ENCODE measurements at regions not wholly inside any gene's neighbourhood (a gene's known extent, or its start where the extent isn't known, plus 50 kb on each side); places are given as distances from the start of the nearest gene placed in this dataset.
"Not testable (repeated sequence)": the region's sequence is repeated elsewhere in the genome, so short reads cannot be mapped to it uniquely, and the experiment has no call there.

GRCh38 chr13:43946281-43946680, 66.6 kb downstream of the LACC1 start:
- H3K9me3 ChIP-seq (ENCODE audit: control insufficient read depth in 2 of 2, low read length in 2 of 2), result no peaks in the 10 kb centered on the region
- H3K36me3 ChIP-seq (ENCODE audit: control insufficient read depth in 2 of 2, insufficient read depth in 2 of 2, low read length in 2 of 2), result no peaks in the 10 kb centered on the region
- no peaks in the 10 kb centered on the region for H3K27me3 ChIP-seq (ENCODE audit: control insufficient read depth in 2 of 2, insufficient read depth in 2 of 2, low read length in 2 of 2)
- H3K4me3 ChIP-seq (ENCODE audit: low read length in 2 of 2), result no peak overlapping the region
- no peak overlapping the region for H3K27ac ChIP-seq (ENCODE audit: low read depth in 2 of 2, low read length in 2 of 2)
- no peaks in the 10 kb centered on the region for H3K4me1 ChIP-seq (ENCODE audit: control insufficient read depth in 2 of 2, insufficient read depth in 2 of 2, low read length in 2 of 2)
- no peak overlapping the region for H3K9ac ChIP-seq (ENCODE audit: low read depth in 1 of 2, low read length in 2 of 2)

GRCh38 chr13:43947897-43948458, 68.3 kb downstream of the LACC1 start:
- no peaks in the 10 kb centered on the region for H3K9me3 ChIP-seq (ENCODE audit: control insufficient read depth in 2 of 2, low read length in 2 of 2)
- H3K4me1 ChIP-seq (ENCODE audit: control insufficient read depth in 2 of 2, insufficient read depth in 2 of 2, low read length in 2 of 2), result no peaks in the 10 kb centered on the region
- no peak overlapping the region for H3K9ac ChIP-seq (ENCODE audit: low read depth in 1 of 2, low read length in 2 of 2)
- H3K27ac ChIP-seq (ENCODE audit: low read depth in 2 of 2, low read length in 2 of 2), result no peak overlapping the region
- H3K27me3 ChIP-seq (ENCODE audit: control insufficient read depth in 2 of 2, insufficient read depth in 2 of 2, low read length in 2 of 2), result no peaks in the 10 kb centered on the region
- H3K36me3 ChIP-seq (ENCODE audit: control insufficient read depth in 2 of 2, insufficient read depth in 2 of 2, low read length in 2 of 2), result no peaks in the 10 kb centered on the region
- no peak overlapping the region for H3K4me3 ChIP-seq (ENCODE audit: low read length in 2 of 2)

- Histone ChIP-seq H3K4me1 (ENCODE audit: control insufficient read depth in 2 of 2, insufficient read depth in 2 of 2, low read length in 2 of 2) (no peaks in the 10 kb centered on the region), H3K36me3 (ENCODE audit: control insufficient read depth in 2 of 2, insufficient read depth in 2 of 2, low read length in 2 of 2) (no peaks in the 10 kb centered on the region), H3K27ac (ENCODE audit: low read depth in 2 of 2, low read length in 2 of 2) (no peak overlapping the region)
These were observed 73.7 kb downstream of the LACC1 start for GRCh38 chr13:43953370-43953769.

GRCh38 chr13:43956975-43957374, 77.3 kb downstream of the LACC1 start:
- H3K9me3 ChIP-seq (ENCODE audit: control insufficient read depth in 2 of 2, low read length in 2 of 2); H3K27me3 ChIP-seq (ENCODE audit: control insufficient read depth in 2 of 2, insufficient read depth in 2 of 2, low read length in 2 of 2); H3K4me3 ChIP-seq (ENCODE audit: low read length in 2 of 2); H3K27ac ChIP-seq (ENCODE audit: low read depth in 2 of 2, low read length in 2 of 2); H3K4me1 ChIP-seq (ENCODE audit: control insufficient read depth in 2 of 2, insufficient read depth in 2 of 2, low read length in 2 of 2); H3K9ac ChIP-seq (ENCODE audit: low read depth in 1 of 2, low read length in 2 of 2); H3K36me3 ChIP-seq (ENCODE audit: control insufficient read depth in 2 of 2, insufficient read depth in 2 of 2, low read length in 2 of 2): not testable (repeated sequence)

More at GRCh38 chr13:43953370-43953769, 73.7 kb downstream of the LACC1 start:
- Histone ChIP-seq H3K4me3 (ENCODE audit: low read length in 2 of 2) (no peak overlapping the region), H3K27me3 (ENCODE audit: control insufficient read depth in 2 of 2, insufficient read depth in 2 of 2, low read length in 2 of 2) (no peaks in the 10 kb centered on the region), H3K9ac (ENCODE audit: low read depth in 1 of 2, low read length in 2 of 2) (no peak overlapping the region), H3K9me3 (ENCODE audit: control insufficient read depth in 2 of 2, low read length in 2 of 2) (no peaks in the 10 kb centered on the region)

- Histone ChIP-seq H3K27ac (ENCODE audit: low read depth in 2 of 2, low read length in 2 of 2) (no peak overlapping the region), H3K36me3 (ENCODE audit: control insufficient read depth in 2 of 2, insufficient read depth in 2 of 2, low read length in 2 of 2) (no peaks in the 10 kb centered on the region), H3K9me3 (ENCODE audit: control insufficient read depth in 2 of 2, low read length in 2 of 2) (no peaks in the 10 kb centered on the region), H3K4me1 (ENCODE audit: control insufficient read depth in 2 of 2, insufficient read depth in 2 of 2, low read length in 2 of 2) (no peaks in the 10 kb centered on the region), H3K27me3 (ENCODE audit: control insufficient read depth in 2 of 2, insufficient read depth in 2 of 2, low read length in 2 of 2) (no peaks in the 10 kb centered on the region), H3K4me3 (ENCODE audit: low read length in 2 of 2) (no peak overlapping the region), H3K9ac (ENCODE audit: low read depth in 1 of 2, low read length in 2 of 2) (no peak overlapping the region)
These were observed 79.6 kb downstream of the LACC1 start for GRCh38 chr13:43959291-43959690.

GRCh38 chr13:43961909-43962308, 82.2 kb downstream of the LACC1 start:
- no peaks in the 10 kb centered on the region for H3K36me3 ChIP-seq (ENCODE audit: control insufficient read depth in 2 of 2, insufficient read depth in 2 of 2, low read length in 2 of 2)
- H3K9ac ChIP-seq (ENCODE audit: low read depth in 1 of 2, low read length in 2 of 2), result no peak overlapping the region
- H3K9me3 ChIP-seq (ENCODE audit: control insufficient read depth in 2 of 2, low read length in 2 of 2), result no peaks in the 10 kb centered on the region
- no peaks in the 10 kb centered on the region for H3K4me1 ChIP-seq (ENCODE audit: control insufficient read depth in 2 of 2, insufficient read depth in 2 of 2, low read length in 2 of 2)
- H3K4me3 ChIP-seq (ENCODE audit: low read length in 2 of 2), result no peak overlapping the region
- H3K27ac ChIP-seq (ENCODE audit: low read depth in 2 of 2, low read length in 2 of 2), result no peak overlapping the region
- no peaks in the 10 kb centered on the region for H3K27me3 ChIP-seq (ENCODE audit: control insufficient read depth in 2 of 2, insufficient read depth in 2 of 2, low read length in 2 of 2)

- H3K9me3 ChIP-seq (ENCODE audit: control insufficient read depth in 2 of 2, low read length in 2 of 2), result no peaks in the 10 kb centered on the region
- H3K4me1 ChIP-seq (ENCODE audit: control insufficient read depth in 2 of 2, insufficient read depth in 2 of 2, low read length in 2 of 2), result no peaks in the 10 kb centered on the region
- no peaks in the 10 kb centered on the region for H3K27me3 ChIP-seq (ENCODE audit: control insufficient read depth in 2 of 2, insufficient read depth in 2 of 2, low read length in 2 of 2)
- no peak overlapping the region for H3K9ac ChIP-seq (ENCODE audit: low read depth in 1 of 2, low read length in 2 of 2)
- H3K36me3 ChIP-seq (ENCODE audit: control insufficient read depth in 2 of 2, insufficient read depth in 2 of 2, low read length in 2 of 2), result no peaks in the 10 kb centered on the region
- H3K4me3 ChIP-seq (ENCODE audit: low read length in 2 of 2), result no peak overlapping the region
- H3K27ac ChIP-seq (ENCODE audit: low read depth in 2 of 2, low read length in 2 of 2), result no peak overlapping the region
These were observed 84.0 kb downstream of the LACC1 start for GRCh38 chr13:43963726-43964125.

GRCh38 chr13:43964698-43965458, 85.2 kb downstream of the LACC1 start:
- H3K27ac ChIP-seq (ENCODE audit: low read depth in 2 of 2, low read length in 2 of 2), result no peak overlapping the region
- H3K27me3 ChIP-seq (ENCODE audit: control insufficient read depth in 2 of 2, insufficient read depth in 2 of 2, low read length in 2 of 2), result no peaks in the 10 kb centered on the region
- H3K36me3 ChIP-seq (ENCODE audit: control insufficient read depth in 2 of 2, insufficient read depth in 2 of 2, low read length in 2 of 2), result no peaks in the 10 kb centered on the region
- H3K9ac ChIP-seq (ENCODE audit: low read depth in 1 of 2, low read length in 2 of 2), result no peak overlapping the region
- H3K4me1 ChIP-seq (ENCODE audit: control insufficient read depth in 2 of 2, insufficient read depth in 2 of 2, low read length in 2 of 2), result no peaks in the 10 kb centered on the region
- H3K9me3 ChIP-seq (ENCODE audit: control insufficient read depth in 2 of 2, low read length in 2 of 2), result no peaks in the 10 kb centered on the region
- no peak overlapping the region for H3K4me3 ChIP-seq (ENCODE audit: low read length in 2 of 2)

- no peak overlapping the region for H3K4me3 ChIP-seq (ENCODE audit: low read length in 2 of 2)
- no peaks in the 10 kb centered on the region for H3K9me3 ChIP-seq (ENCODE audit: control insufficient read depth in 2 of 2, low read length in 2 of 2)
- no peaks in the 10 kb centered on the region for H3K36me3 ChIP-seq (ENCODE audit: control insufficient read depth in 2 of 2, insufficient read depth in 2 of 2, low read length in 2 of 2)
- no peaks in the 10 kb centered on the region for H3K27me3 ChIP-seq (ENCODE audit: control insufficient read depth in 2 of 2, insufficient read depth in 2 of 2, low read length in 2 of 2)
- no peak overlapping the region for H3K9ac ChIP-seq (ENCODE audit: low read depth in 1 of 2, low read length in 2 of 2)
- no peaks in the 10 kb centered on the region for H3K4me1 ChIP-seq (ENCODE audit: control insufficient read depth in 2 of 2, insufficient read depth in 2 of 2, low read length in 2 of 2)
- no peak overlapping the region for H3K27ac ChIP-seq (ENCODE audit: low read depth in 2 of 2, low read length in 2 of 2)
These were observed 85.7 kb downstream of the LACC1 start for GRCh38 chr13:43965459-43965845.

GRCh38 chr13:43968251-43968942, 88.7 kb downstream of the LACC1 start:
- H3K27ac ChIP-seq (ENCODE audit: low read depth in 2 of 2, low read length in 2 of 2); H3K9me3 ChIP-seq (ENCODE audit: control insufficient read depth in 2 of 2, low read length in 2 of 2); H3K4me3 ChIP-seq (ENCODE audit: low read length in 2 of 2): not testable (repeated sequence)

More at GRCh38 chr13:43968251-43968942, 88.7 kb downstream of the LACC1 start:
- not testable (repeated sequence) for H3K36me3 ChIP-seq (ENCODE audit: control insufficient read depth in 2 of 2, insufficient read depth in 2 of 2, low read length in 2 of 2); H3K9ac ChIP-seq (ENCODE audit: low read depth in 1 of 2, low read length in 2 of 2); H3K4me1 ChIP-seq (ENCODE audit: control insufficient read depth in 2 of 2, insufficient read depth in 2 of 2, low read length in 2 of 2); H3K27me3 ChIP-seq (ENCODE audit: control insufficient read depth in 2 of 2, insufficient read depth in 2 of 2, low read length in 2 of 2)
